Peyer's patch (tissue), 4 donors: ENCODE measurements at regions not wholly inside any gene's neighbourhood (a gene's known extent, or its start where the extent isn't known, plus 50 kb on each side); places are given as distances from the start of the nearest gene placed in this dataset.

Source experiments
- POLR2A ChIP-seq, 2 donors: fragments of 450-650 bp; IDR thresholded peaks; one replicate each; pipeline ENCODE4 v1.5.1; 2017; ENCODE audit warnings: antibody characterized with exemption in 2 of 2, mild to moderate bottlenecking in 2 of 2, moderate library complexity in 2 of 2
- TF ChIP-seq, protein P1 (sequence below), 6 experiments: fragments of 450-650 bp in 4 of 6; fragments of 200-600 bp in 2 of 6; sonication (generic) in 1 of 6; IDR thresholded peaks; one replicate each; pipeline ENCODE4 v1.5.1; 2017 to 2019; ENCODE audit warnings: antibody characterized with exemption in 6 of 6, mild to moderate bottlenecking in 3 of 6, moderate library complexity in 1 of 6

DNA sequence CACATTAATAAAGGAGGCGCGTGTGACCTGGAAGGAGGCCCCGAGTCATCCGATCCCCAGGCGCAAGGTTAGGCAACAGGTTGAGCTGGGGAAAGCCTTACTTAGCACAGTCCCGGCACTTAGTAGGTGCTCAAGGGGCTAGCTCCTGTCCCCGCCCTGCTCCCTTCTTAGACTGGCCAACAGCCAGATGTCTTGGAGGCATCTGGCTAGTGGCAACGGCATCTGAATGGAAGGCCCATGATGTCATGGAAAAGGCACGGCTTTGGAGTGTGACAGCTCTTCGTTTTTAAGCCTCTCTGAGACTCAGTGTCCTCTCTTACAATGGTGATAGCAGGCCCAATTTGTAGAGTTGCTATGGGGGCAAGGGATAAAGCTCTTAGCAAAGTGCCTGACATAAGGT lies 258.3 kb downstream of the CYRIA start:
- TF ChIP-seq, protein P1, sequence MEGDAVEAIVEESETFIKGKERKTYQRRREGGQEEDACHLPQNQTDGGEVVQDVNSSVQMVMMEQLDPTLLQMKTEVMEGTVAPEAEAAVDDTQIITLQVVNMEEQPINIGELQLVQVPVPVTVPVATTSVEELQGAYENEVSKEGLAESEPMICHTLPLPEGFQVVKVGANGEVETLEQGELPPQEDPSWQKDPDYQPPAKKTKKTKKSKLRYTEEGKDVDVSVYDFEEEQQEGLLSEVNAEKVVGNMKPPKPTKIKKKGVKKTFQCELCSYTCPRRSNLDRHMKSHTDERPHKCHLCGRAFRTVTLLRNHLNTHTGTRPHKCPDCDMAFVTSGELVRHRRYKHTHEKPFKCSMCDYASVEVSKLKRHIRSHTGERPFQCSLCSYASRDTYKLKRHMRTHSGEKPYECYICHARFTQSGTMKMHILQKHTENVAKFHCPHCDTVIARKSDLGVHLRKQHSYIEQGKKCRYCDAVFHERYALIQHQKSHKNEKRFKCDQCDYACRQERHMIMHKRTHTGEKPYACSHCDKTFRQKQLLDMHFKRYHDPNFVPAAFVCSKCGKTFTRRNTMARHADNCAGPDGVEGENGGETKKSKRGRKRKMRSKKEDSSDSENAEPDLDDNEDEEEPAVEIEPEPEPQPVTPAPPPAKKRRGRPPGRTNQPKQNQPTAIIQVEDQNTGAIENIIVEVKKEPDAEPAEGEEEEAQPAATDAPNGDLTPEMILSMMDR (IDR thresholded peaks at IDR 0.05): no peak
- TF ChIP-seq POLR2A (IDR thresholded peaks at IDR 0.05): no peak
